ENCODE measurements at regions not wholly inside any gene's neighbourhood (a gene's known extent, or its start where the extent isn't known, plus 50 kb on each side); places are given as distances from the start of the nearest gene placed in this dataset.

GRCh38 chr2:89797320-89798038 lies 1106.0 kb downstream of the RPIA start:
- TF ChIP-seq POLR2AphosphoS5 (IDR thresholded peaks at IDR 0.05) (no peak), POLR2A (IDR thresholded peaks at IDR 0.05) (no peak)
